ENCODE measurements at regions not wholly inside any gene's neighbourhood (a gene's known extent, or its start where the extent isn't known, plus 50 kb on each side); places are given as distances from the start of the nearest gene placed in this dataset.

- TF ChIP-seq ZNF8 (CRISPR knock-in tag; IDR thresholded peaks at IDR 0.05) (no peak), CSRNP3 (CRISPR knock-in tag; IDR thresholded peaks at IDR 0.05) (no peak), ISL1 (CRISPR knock-in tag; IDR thresholded peaks at IDR 0.05) (no peak), ZFP30 (CRISPR knock-in tag; IDR thresholded peaks at IDR 0.05) (no peak), POU6F1 (CRISPR knock-in tag; IDR thresholded peaks at IDR 0.05; ENCODE audit: borderline replicate concordance, low read depth) (no peak), TSHZ2 (CRISPR knock-in tag; IDR thresholded peaks at IDR 0.05) (no peak), PATZ1 (CRISPR knock-in tag; IDR thresholded peaks at IDR 0.05; ENCODE audit: borderline replicate concordance) (no peak), TOX (CRISPR knock-in tag; IDR thresholded peaks at IDR 0.05; ENCODE audit: borderline replicate concordance) (no peak), TCF4 (CRISPR knock-in tag; IDR thresholded peaks at IDR 0.05; ENCODE audit: borderline replicate concordance) (no peak), GLIS3 (CRISPR knock-in tag; IDR thresholded peaks at IDR 0.05) (no peak), ZC3H10 (CRISPR knock-in tag; IDR thresholded peaks at IDR 0.05) (no peak), ESRRG (CRISPR knock-in tag; IDR thresholded peaks at IDR 0.05) (no peak), ZNF565 (CRISPR knock-in tag; conservative IDR thresholded peaks at IDR 0.05; ENCODE audit: low read depth) (no peak), BACH2 (CRISPR knock-in tag; IDR thresholded peaks at IDR 0.05; ENCODE audit: borderline replicate concordance) (no peak), PPARA (CRISPR knock-in tag; IDR thresholded peaks at IDR 0.05; ENCODE audit: borderline replicate concordance) (no peak), RARB (CRISPR knock-in tag; IDR thresholded peaks at IDR 0.05) (no peak), ZNF70 (CRISPR knock-in tag; IDR thresholded peaks at IDR 0.05) (no peak), OSR1 (CRISPR knock-in tag; IDR thresholded peaks at IDR 0.05) (no peak), ZFP3 (CRISPR knock-in tag; IDR thresholded peaks at IDR 0.05) (no peak)
- no peak for ATAC-seq
Observed at GRCh38 chr2:175847128-175847527, 154.9 kb downstream of the LNPK start.

GRCh38 chr2:175844169-175844568 is 157.9 kb downstream of the LNPK start:
- ATAC-seq: peak; percentile 88
- no peak for TF ChIP-seq CREB5 (CRISPR knock-in tag; IDR thresholded peaks at IDR 0.05; ENCODE audit: low read depth)
- no peak for TF ChIP-seq ZNF8 (CRISPR knock-in tag; IDR thresholded peaks at IDR 0.05)
- no peak for TF ChIP-seq GLIS3 (CRISPR knock-in tag; IDR thresholded peaks at IDR 0.05)
- no peak for TF ChIP-seq ZFP30 (CRISPR knock-in tag; IDR thresholded peaks at IDR 0.05)
- no peak for TF ChIP-seq TOX (CRISPR knock-in tag; IDR thresholded peaks at IDR 0.05; ENCODE audit: borderline replicate concordance)
- no peak for TF ChIP-seq RARB (CRISPR knock-in tag; IDR thresholded peaks at IDR 0.05)
- no peak for TF ChIP-seq OSR1 (CRISPR knock-in tag; IDR thresholded peaks at IDR 0.05)
- no peak for TF ChIP-seq ISL1 (CRISPR knock-in tag; IDR thresholded peaks at IDR 0.05)
- no peak for TF ChIP-seq CSRNP3 (CRISPR knock-in tag; IDR thresholded peaks at IDR 0.05)
- no peak for TF ChIP-seq CSDC2 (CRISPR knock-in tag; IDR thresholded peaks at IDR 0.05)
- no peak for TF ChIP-seq PPARA (CRISPR knock-in tag; IDR thresholded peaks at IDR 0.05; ENCODE audit: borderline replicate concordance)
- TF ChIP-seq TSHZ2 (CRISPR knock-in tag; IDR thresholded peaks at IDR 0.05): no peak
